ACHN (cell line): ENCODE measurements at regions not wholly inside any gene's neighbourhood (a gene's known extent, or its start where the extent isn't known, plus 50 kb on each side); places are given as distances from the start of the nearest gene placed in this dataset.

ENCODE experiments used
- DNase-seq: peaks from one replicate; pipeline ENCODE4 v3.0.0-alpha.2; 2015
- in situ Hi-C: cut with HindIII; loops from 2 replicates; pipeline ENCODE4 v1.10.0; 2017; ENCODE audit warnings: low sequenced_read_pairs, low pct_ligation_motif_present, low pct_unique_long_range_greater_than_20kb

DNA sequence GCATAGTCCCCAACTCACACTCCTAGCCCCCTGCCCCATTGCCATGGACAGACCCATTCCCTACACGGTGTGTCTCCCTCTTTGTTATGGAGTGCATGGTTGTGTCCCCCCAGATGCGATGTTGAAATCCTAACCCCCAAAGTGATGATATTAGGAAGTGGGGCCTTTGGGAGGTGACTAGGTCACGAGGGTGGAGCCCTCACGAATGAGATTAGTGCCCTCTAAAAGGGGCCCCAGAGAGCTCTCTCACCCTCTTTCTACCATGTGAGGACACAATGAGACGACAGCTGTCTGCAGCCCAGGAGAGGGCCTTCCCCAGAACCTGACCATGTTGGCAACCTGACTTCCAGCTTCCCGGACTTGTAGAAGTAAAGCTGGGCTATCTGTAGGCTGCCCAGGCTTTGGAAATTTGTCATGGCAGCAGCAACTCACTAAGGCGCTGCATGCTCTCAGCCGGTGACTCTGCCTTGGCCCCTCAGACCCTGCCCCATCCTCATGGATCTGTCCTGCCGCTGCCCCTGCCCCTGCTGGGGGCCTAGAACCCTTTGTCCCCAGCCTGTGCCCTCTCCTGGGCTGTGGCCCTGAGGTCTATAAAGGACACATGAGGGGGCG, 318.1 kb upstream of the RTL1 start:
- no peak for DNase-seq
- in situ Hi-C loops: no loop called here

DNA sequence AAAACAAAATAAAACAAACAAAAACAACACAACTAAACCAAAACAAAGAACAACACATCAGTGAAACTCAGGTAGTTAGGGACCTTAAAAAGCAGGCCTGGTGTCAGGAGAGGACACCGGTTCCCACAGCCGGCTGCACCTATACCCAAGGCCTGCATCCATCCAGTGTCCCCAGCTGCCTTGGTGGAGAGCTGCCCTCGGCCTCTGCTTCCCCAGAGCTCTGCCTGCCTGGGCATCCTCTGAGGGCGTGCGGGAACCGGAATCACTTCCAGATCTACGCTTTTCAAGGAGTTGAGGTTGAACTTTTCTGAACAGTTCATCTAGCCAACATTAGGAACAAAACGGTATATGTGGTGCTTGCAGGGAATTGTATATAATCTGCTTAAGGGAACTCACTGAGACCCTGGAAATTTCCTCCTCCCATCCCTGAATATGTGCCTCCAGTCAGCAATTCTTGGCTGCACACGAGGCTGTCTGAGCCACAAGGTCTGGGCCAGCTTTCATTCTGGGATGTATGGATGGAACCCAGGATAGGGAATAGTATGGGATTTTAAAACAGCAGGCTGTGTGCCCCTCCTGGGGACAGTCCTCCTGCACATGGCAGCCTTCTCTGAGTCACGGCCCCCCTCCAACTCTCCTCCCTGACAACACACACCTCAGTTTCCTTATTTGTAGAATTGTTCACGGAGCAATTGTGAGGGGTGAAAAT, 319.0 kb upstream of the RTL1 start:
- in situ Hi-C loops: no loop called here
- DNase-seq: no peak

DNA sequence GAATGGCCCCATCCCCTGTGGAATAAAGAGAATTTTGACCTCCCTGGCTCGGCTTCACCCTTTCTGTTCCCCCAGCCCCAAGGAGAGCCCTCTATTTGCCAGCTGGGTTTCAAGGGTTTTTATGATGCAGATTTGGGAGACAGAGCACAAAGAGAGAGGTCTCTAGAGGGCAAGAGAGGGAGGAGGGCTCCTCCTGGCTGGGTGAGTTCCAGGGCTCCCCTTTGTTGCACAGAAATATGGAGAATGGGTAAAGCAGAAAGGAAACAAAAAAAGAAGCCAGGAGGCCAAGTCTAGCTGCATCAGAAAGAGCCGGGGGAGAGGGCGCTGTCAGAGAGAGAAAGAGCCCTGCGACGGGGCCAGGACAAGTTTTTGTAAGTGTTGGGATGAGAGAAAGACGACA, 319.6 kb upstream of the RTL1 start:
- in situ Hi-C loops: no loop called here
- DNase-seq: no peak

DNA sequence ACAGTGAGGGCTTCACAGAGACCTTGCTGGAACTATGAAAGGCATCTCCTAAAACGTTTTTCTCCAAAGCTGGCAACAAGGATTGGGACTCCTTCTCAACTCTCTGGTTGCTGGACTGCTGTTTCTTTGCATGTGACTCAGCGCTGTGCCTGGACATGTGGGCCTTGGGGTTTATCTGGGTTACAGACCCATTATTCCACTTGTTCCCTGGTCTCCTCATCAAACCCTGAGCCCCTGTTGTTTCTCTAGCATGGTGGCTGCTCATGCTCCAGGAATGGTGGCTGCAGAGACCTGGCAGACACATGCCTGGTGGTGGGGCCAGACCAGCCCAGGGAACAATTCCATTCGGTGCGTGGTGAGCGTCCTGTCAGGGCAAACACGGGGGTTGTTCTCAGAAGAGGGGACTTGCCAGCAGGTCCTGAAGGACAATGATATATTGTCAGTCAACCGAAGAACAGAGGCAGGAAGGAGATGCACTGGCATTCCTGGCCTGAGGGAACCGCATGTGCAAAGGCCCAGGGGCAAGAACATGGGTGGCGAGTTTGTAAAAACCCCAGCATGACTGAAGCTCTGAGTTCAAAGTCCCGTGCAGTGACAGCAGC, 320.1 kb upstream of the RTL1 start:
- DNase-seq: no peak
- in situ Hi-C loops: no loop called here

DNA sequence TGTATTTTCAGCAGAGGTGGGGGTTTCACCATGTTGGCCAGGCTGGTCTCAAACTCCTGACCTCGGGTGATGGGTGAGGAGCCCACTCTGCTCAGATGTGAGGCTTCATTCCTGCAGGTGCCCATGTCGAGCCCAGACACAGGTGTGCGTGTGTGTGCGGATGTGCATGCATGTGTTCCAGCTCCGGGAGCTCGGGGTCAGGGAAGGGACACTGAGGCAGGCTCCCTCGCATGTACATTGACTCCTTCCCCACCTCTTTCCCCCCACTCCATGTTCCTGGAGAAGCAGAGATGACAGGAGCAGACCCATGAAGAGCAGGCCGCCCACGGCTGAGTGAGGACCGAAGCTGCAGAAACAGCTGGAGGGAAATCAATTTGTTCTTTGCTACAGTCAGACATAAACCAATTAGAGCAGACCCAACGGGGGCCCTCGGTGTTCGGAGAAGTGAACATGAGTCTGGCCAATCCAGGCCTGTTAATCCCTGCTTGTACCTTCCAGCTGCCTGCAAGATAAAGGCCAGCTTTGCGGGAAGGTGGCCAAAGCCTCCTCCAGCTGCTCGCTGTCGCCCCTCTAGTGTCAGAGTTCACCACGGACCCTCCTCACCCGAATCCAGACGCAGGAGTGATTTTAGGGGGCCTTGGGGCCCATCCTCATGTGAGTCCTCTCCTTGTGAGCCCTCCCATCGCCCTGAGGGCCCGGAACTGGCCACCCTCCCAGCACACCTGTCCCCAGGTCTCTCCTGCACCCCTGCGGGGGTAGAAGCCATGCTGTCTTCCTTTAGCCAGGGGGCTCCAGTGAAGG, 321.0 kb upstream of the RTL1 start:
- in situ Hi-C loops: no loop called here

DNA sequence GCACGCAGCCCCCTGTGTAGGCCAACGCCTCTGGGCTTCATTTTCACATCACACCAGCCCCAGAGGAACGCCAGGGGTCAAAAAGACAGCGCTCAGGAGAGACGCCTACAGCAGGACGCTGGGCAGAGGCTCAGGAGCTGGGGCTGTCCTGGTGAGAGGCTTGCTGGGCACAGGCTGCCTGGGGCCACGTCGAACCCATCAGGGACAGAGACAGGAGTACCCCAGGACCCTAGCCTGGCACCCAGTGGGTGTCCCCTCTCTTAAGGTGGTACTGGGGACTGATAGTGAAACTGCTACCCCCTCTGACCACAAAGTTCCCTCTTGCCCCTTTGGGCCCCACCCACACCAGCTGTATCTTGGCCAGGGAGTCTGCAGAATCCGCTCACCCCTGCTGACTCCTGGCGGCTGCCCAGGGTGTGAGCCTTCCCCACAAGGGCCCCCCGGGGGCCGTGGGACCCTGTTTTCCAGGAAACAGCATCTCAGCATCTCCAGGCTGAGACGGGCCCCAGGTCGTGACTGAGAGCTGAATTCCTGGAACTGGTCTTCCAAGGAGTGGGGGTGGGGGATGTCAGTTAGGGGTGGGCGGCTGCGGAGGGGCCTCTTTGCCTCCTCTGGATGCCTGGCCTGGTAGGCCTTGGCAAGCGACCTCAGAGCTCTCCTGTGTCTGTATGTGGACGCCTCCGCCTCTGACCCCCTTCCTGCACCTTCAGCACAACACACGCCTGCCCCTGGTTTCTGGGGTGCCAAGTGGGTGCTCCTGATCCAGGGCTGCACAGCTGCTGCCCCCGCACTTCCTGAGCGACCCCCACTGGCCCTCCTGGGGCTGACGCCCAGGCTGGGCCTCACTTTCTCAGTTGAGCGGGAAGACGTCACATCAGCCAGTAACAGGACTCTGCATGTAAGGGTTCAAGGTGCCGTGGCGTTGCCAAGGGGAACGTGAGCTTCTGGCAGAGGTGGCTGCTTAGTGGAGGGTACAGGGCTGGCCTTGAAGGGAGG, 321.9 kb upstream of the RTL1 start:
- in situ Hi-C loops: no loop called here
- DNase-seq: no peak

More for the DNA sequence above, 321.0 kb upstream of the RTL1 start:
- no peak for DNase-seq

DNA sequence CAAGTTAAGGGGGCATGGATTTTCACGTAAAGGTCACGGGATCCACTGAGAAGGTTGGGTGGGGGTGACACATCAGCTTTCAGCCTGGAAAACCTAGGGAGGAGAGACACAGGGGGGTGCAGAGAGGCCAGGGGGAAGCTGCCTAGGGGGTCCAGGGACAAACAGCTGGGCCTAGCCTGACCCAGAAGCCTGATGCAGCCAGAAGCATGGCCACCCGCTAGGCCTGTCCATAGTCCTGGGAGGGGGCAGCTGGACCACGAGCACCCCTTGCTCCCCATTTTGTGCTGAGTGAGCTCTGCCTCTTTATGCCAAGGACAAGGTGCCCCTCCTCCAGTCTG, 322.7 kb upstream of the RTL1 start:
- in situ Hi-C loops: no loop called here
- no peak for DNase-seq

DNA sequence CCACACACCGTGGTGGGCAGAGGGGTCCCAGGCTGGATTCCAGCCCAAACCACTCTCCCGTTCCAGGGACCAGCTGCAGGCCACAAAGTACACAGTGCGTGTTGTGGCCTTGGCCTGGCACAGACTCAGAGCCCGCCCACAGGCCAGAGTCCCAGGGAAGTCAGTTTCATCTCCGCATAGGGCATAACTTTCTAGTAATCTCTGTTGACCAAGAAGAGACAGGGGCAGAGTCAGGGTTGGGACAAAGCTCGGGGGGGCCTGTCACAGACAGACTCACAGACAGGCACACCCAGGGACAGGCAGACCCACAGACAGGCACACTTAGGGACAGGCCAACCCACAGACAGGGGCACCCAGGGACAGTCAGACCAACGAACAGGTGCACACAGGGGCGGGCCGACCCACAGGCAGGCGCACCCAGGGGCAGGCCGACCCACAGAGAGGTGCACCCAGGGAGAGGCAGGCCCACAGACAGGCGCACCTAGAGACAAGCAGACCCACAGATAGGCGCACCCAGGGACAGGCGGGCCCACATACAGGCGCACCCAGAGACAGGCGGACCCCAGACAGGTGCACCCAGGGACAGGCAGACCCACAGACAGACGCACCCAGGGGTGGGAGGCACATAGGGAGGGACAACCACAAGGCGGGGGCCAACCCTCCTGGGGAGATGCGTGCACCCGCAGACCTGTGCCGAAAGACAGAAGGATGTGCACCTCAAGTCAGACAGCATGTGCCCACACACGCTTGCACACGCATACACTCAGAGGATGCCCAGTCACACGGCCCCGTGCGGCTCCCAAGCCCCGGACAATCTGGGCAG, 323.3 kb upstream of the RTL1 start:
- no peak for DNase-seq
- in situ Hi-C loops: no loop called here

DNA sequence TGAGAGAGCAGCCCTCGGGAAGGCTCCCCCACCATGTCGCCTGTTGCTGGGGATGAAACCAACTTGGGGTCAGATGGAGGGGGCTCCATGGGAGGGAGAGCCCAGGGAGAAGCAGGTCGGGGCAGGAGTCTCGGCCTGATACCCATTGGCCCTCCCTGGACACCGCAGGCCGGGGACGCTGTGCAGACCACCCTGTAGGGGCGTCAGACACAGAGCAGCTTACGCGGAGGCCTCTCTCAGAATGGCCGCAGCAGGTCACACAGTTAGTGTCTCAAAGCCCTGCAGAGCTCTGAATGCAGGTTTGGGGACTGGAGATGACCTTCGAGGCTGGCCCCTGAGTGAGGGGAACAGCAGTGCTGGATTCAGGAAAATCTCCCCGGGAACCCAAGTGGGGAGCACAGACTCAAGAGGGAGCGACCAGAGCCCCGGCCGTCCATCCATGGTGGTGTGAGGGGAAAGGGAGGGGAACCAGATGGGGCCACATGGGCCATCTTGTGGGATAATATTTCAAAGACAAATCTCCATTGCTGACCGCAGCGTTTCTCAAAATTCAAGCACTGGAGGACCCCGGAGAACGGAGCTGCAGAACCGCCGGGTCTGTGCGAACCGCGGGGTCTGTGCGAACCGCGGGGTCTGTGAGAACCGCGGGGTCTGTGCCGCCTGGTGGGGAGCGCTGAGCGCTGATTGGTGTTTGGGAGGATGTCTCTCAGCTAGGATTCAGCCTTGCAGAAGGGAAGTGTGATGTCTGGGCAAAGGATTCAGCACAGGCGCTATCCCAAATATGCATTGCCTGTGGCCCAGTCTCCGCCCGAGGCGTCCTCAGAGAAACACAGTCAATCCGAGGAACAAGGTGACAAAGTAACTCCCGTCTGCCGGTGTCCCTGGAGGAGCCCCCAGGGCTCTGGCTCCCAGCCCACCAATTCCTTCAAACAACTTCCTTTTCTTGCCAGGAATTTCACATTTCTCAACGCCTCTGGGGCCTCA, 324.4 kb upstream of the RTL1 start:
- no peak for DNase-seq
- in situ Hi-C loops: no loop called here

DNA sequence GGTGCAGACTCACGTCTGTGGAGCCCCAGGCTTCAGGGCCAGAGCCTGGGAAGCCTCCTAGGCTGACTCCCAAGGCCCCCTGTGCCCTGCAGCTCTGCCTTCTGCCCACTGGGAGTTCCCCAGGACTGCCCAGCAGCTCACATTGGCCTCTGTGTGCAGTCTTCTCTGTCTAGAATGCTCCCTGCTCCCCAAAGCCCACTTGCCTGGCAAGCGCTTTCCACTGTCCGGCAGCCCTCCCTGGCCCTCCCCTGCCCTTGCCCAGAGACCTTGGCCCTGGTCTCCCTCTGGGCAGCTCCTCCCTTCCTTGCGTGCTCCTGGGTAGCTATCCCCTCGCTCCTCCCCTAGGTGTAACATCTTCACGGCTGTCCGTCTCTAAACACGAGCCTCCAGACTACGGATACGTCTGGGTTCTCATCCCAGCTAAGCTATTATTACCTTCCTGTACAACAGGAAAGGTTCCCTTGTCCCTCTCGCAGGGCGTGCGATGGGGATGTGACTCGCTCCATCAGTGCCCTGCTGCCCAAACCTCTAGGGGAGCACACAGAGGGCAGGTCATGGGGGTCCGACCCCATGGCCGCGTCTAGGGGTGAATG, 325.5 kb upstream of the RTL1 start:
- in situ Hi-C loops: no loop called here
- no peak for DNase-seq

DNA sequence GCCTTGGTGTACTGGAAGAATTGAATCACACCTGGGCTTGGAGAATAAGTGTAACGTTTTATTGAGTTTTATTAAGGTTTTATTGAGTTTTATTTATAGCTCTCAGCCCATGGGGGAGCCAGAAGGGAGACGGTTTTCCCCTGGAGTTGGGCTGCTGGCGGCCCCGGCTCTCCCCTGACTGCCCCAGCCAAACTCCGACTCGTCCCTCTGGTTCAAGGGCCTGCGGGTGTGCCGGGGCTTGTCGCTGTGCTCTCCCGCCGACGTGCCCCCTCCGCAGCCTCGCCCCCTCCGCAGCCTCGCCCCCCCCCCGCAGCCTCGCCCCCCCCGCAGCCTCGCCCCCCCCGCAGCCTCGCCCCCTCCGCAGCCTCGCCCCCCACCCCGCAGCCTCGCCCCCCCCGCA, 326.1 kb upstream of the RTL1 start:
- DNase-seq: no peak
- in situ Hi-C loops: no loop called here

DNA sequence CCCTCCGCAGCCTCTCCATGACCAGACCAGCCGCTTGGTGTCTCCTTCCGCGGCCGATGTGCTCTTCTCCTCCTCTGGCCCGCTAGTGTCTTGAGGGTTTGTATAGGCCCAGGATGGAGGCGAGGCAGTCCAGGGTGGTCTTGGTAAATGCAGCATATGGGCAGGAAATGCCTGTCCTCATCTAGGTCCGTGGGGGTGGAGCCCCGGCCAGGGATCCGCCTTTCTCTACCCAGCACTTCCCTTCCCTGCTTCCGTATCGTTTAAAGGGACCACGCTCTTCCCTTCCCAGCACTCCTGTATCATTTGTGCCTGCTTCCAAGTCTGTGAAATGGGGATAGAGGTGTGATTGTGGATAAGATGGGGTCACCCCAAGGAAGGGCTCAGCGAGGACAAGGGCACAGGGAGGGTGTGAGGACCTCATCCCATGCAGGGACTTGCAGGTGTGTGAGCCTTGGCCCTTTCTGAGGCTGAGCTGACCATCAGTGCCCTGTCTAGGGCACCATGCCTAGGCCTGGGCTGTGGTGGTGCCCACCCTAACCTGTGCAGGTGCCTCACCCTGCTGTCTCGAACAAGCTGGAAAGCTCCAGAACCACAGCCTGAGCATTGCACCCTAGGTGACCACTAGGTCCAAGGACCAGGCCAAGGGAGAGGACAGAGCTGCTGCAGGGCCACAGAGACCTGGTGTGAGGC, 326.8 kb upstream of the RTL1 start:
- DNase-seq: no peak
- in situ Hi-C loops: no loop called here

DNA sequence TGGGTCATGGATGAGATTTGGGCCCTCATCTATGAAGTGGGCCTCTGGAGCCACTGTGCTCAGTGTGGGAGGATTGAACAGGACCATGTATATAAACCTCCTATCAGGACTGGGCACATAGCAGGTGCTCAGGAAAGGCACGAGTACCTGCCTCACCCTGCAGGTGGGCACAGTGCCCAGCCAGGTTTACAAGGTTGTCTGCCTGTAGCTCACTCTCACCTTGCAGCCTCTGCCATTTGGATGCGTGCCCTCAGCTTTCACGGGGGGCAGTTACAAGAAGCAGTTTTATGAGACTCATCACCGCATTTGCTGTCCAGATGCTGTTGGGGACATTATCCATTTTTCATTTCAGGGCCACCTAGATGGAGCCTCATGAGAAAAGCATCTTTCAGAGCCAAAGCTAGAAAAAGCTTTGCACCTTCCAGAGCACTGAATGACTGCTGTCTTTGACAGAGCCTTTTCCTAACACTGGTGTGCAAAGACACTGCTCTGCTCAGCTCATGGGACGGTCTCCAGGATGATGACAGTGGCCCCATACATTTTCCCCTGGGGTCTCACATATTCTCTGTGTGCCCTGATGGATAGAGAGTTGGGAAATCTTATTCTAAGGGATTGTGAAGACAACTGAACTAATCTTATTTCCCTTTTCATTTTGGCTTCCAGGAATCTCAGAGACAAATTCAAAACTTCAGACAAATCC, 327.5 kb upstream of the RTL1 start:
- in situ Hi-C loops: no loop called here
- no peak for DNase-seq

DNA sequence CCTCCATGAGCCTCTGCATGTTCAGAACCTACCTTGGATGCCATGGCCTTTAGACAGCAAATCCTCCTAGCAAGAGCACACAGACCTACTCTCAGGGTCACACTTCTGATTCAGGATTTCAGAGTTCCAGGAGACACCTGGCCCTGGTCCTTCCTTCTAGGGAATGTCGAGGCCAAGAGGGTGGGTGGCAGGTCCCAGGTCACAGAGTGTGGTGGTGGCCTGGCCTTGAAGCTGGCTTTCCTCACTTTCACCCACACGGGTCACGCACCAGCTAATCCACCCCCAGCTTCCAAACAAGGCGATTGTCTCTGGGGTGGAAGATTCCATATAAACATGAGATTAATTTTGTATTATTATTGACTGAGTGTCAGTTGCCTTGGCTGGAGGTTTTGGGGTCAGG, 328.3 kb upstream of the RTL1 start:
- DNase-seq: no peak
- in situ Hi-C loops: no loop called here

DNA sequence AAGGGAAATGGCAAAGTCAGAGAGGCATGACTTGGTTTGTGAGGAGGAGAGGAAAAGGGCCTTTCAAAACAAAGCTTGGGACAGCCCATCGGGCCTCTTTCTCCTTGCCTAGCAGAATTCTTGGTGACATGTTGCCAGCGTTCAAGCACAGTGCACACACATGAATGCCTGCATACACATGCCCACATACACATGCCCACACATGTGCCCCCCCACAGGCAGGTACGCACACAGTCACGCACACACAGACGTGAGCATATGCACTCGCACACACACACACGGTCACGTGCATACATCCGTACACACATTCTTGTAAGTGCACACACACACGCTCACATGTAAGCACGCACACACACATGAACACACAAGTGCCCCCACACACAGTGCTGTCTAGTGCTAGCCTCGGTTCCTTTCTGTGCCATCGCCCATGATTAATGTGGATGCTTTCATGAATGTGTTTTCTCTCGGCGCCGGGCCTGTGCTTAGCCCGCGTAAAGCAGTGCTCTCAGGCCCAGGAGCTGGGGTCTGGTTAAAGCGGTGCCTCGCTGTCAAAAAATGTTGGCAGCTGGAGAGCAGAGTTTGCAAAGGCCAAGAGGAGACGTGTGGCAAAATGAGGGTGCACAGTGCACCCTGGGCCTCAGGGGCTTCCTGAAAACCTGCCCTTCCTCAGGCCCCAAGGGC, 328.8 kb upstream of the DIO3 start:
- in situ Hi-C loops: no loop called here
- DNase-seq: no peak
